Activated T-cell treated with anti-CD3 and anti-CD28 coated beads, Interleukin-2, amount 50 U/mL, for 4 hours (primary cell): ENCODE measurements at regions not wholly inside any gene's neighbourhood (a gene's known extent, or its start where the extent isn't known, plus 50 kb on each side); places are given as distances from the start of the nearest gene placed in this dataset.

Experiments used
- ATAC-seq, 2 donors: fragments of 200-7000 bp; cut with Tn5 transposase; one replicate each; pipeline ENCODE4 v1.10.0; 2021
- DNase-seq: peaks from one replicate; pipeline ENCODE4 v3.0.0-alpha.2; 2020
- H3K27me3 Mint-ChIP-seq: one replicate; pipeline ENCODE4 v1.8.0; 2021; ENCODE audit warnings: low read depth, mixed read lengths
- H3K36me3 Mint-ChIP-seq: one replicate; pipeline ENCODE4 v1.8.0; 2022; ENCODE audit warnings: mixed read lengths; ENCODE audit not compliant: insufficient read depth
- H3K4me1 Mint-ChIP-seq: one replicate; pipeline ENCODE4 v1.8.0; 2021; ENCODE audit warnings: low read depth, mixed read lengths
- H3K4me3 Mint-ChIP-seq: one replicate; pipeline ENCODE4 v1.8.0; 2021; ENCODE audit warnings: mild to moderate bottlenecking, moderate library complexity, mixed read lengths
- H3K9me3 Mint-ChIP-seq: one replicate; pipeline ENCODE4 v1.8.0; 2021; ENCODE audit warnings: mixed read lengths

GRCh38 chr5:38710627-38711026 is 135.2 kb upstream of the OSMR start:
- no peaks in the 10 kb centered on the region for H3K9me3 Mint-ChIP-seq

GRCh38 chr5:38712391-38712790 is 133.4 kb upstream of the OSMR start:
- H3K36me3 Mint-ChIP-seq, result no peaks in the 10 kb centered on the region
- no peaks in the 10 kb centered on the region for H3K9me3 Mint-ChIP-seq
- ATAC-seq, result no peak

More at GRCh38 chr5:38710627-38711026, 135.2 kb upstream of the OSMR start:
- no peak overlapping the region for H3K4me3 Mint-ChIP-seq
- no peaks in the 10 kb centered on the region for H3K27me3 Mint-ChIP-seq
- H3K36me3 Mint-ChIP-seq, result no peaks in the 10 kb centered on the region
- ATAC-seq (no peak), DNase-seq (no peak)
- H3K4me1 Mint-ChIP-seq, result no peaks in the 10 kb centered on the region

GRCh38 chr5:38714240-38714639 is 131.6 kb upstream of the OSMR start:
- H3K4me3 Mint-ChIP-seq, result no peak overlapping the region
- DNase-seq (no peak), ATAC-seq (peak in 1 of 2 donors; percentile 46)
- H3K9me3 Mint-ChIP-seq, result no peaks in the 10 kb centered on the region
- H3K27me3 Mint-ChIP-seq, result no peaks in the 10 kb centered on the region
- no peaks in the 10 kb centered on the region for H3K36me3 Mint-ChIP-seq
- H3K4me1 Mint-ChIP-seq, result no peaks in the 10 kb centered on the region

More at GRCh38 chr5:38712391-38712790, 133.4 kb upstream of the OSMR start:
- no peak for DNase-seq
- Mint-ChIP-seq H3K4me1 (no peaks in the 10 kb centered on the region), H3K4me3 (no peak overlapping the region), H3K27me3 (no peaks in the 10 kb centered on the region)

GRCh38 chr5:38714703-38715355 is 131.0 kb upstream of the OSMR start:
- no peaks in the 10 kb centered on the region for H3K9me3 Mint-ChIP-seq
- ATAC-seq (no peak), DNase-seq (no peak)
- no peaks in the 10 kb centered on the region for H3K36me3 Mint-ChIP-seq
- no peaks in the 10 kb centered on the region for H3K4me1 Mint-ChIP-seq
- H3K4me3 Mint-ChIP-seq, result no peak overlapping the region
- H3K27me3 Mint-ChIP-seq, result no peaks in the 10 kb centered on the region

GRCh38 chr5:38715696-38716095 is 130.1 kb upstream of the OSMR start:
- Mint-ChIP-seq H3K4me3 (no peak overlapping the region), H3K27me3 (no peaks in the 10 kb centered on the region), H3K9me3 (no peaks in the 10 kb centered on the region), H3K36me3 (no peaks in the 10 kb centered on the region), H3K4me1 (no peaks in the 10 kb centered on the region)
- DNase-seq (no peak), ATAC-seq (no peak)

- no peaks in the 10 kb centered on the region for H3K4me1 Mint-ChIP-seq
- ATAC-seq, result no peak
- H3K9me3 Mint-ChIP-seq, result no peaks in the 10 kb centered on the region
- H3K27me3 Mint-ChIP-seq, result peaks cover 1% of the 10 kb centered on the region
- DNase-seq, result no peak
- no peak overlapping the region for H3K4me3 Mint-ChIP-seq
- no peaks in the 10 kb centered on the region for H3K36me3 Mint-ChIP-seq
Observed at GRCh38 chr5:38716516-38716915, 129.3 kb upstream of the OSMR start.

- H3K9me3 Mint-ChIP-seq, result no peaks in the 10 kb centered on the region
- H3K4me3 Mint-ChIP-seq, result no peak overlapping the region
- H3K4me1 Mint-ChIP-seq, result no peaks in the 10 kb centered on the region
- ATAC-seq (no peak), DNase-seq (no peak)
- H3K36me3 Mint-ChIP-seq, result no peaks in the 10 kb centered on the region
- peaks cover 2% of the 10 kb centered on the region for H3K27me3 Mint-ChIP-seq
Observed at GRCh38 chr5:38718771-38719391, 126.9 kb upstream of the OSMR start.

- Mint-ChIP-seq H3K4me1 (no peaks in the 10 kb centered on the region), H3K9me3 (no peaks in the 10 kb centered on the region), H3K4me3 (no peak overlapping the region), H3K27me3 (peaks cover 2% of the 10 kb centered on the region), H3K36me3 (no peaks in the 10 kb centered on the region)
- no peak for ATAC-seq
- DNase-seq, result no peak
Observed at GRCh38 chr5:38719403-38719802, 126.4 kb upstream of the OSMR start.

- Mint-ChIP-seq H3K4me3 (no peak overlapping the region), H3K4me1 (no peaks in the 10 kb centered on the region), H3K36me3 (no peaks in the 10 kb centered on the region), H3K27me3 (peaks cover 2% of the 10 kb centered on the region), H3K9me3 (no peaks in the 10 kb centered on the region)
- DNase-seq (no peak), ATAC-seq (no peak)
Observed at GRCh38 chr5:38719916-38720315, 125.9 kb upstream of the OSMR start.

GRCh38 chr5:38720554-38721361 is 125.1 kb upstream of the OSMR start:
- no peaks in the 10 kb centered on the region for H3K9me3 Mint-ChIP-seq
- no peaks in the 10 kb centered on the region for H3K4me1 Mint-ChIP-seq
- H3K4me3 Mint-ChIP-seq, result no peak overlapping the region
- H3K27me3 Mint-ChIP-seq, result peaks cover 2% of the 10 kb centered on the region
- ATAC-seq, result no peak
- no peaks in the 10 kb centered on the region for H3K36me3 Mint-ChIP-seq
- no peak for DNase-seq

GRCh38 chr5:38722918-38723317 is 122.9 kb upstream of the OSMR start:
- ATAC-seq (no peak), DNase-seq (no peak)
- Mint-ChIP-seq H3K27me3 (peaks cover 5% of the 10 kb centered on the region), H3K4me3 (no peak overlapping the region), H3K4me1 (no peaks in the 10 kb centered on the region), H3K9me3 (no peaks in the 10 kb centered on the region), H3K36me3 (no peaks in the 10 kb centered on the region)

GRCh38 chr5:38723426-38723825 is 122.4 kb upstream of the OSMR start:
- Mint-ChIP-seq H3K27me3 (peaks cover 5% of the 10 kb centered on the region), H3K36me3 (no peaks in the 10 kb centered on the region), H3K4me3 (no peak overlapping the region), H3K9me3 (no peaks in the 10 kb centered on the region), H3K4me1 (no peaks in the 10 kb centered on the region)
- DNase-seq (no peak), ATAC-seq (no peak)

GRCh38 chr5:38724301-38725030 is 121.3 kb upstream of the OSMR start:
- Mint-ChIP-seq H3K4me3 (no peak overlapping the region), H3K36me3 (no peaks in the 10 kb centered on the region), H3K9me3 (no peaks in the 10 kb centered on the region), H3K4me1 (no peaks in the 10 kb centered on the region), H3K27me3 (peaks cover 5% of the 10 kb centered on the region)
- no peak for ATAC-seq
- no peak for DNase-seq

GRCh38 chr5:38725371-38725865 is 120.4 kb upstream of the OSMR start:
- no peak for DNase-seq
- Mint-ChIP-seq H3K4me1 (no peaks in the 10 kb centered on the region), H3K27me3 (peaks cover 5% of the 10 kb centered on the region), H3K36me3 (no peaks in the 10 kb centered on the region), H3K9me3 (no peaks in the 10 kb centered on the region), H3K4me3 (no peak overlapping the region)
- ATAC-seq, result no peak
